HG02884 (cell line): ENCODE measurements at regions not wholly inside any gene's neighbourhood (a gene's known extent, or its start where the extent isn't known, plus 50 kb on each side); places are given as distances from the start of the nearest gene placed in this dataset.

Experiments used
- ATAC-seq: cut with Tn5 transposase; IDR thresholded peaks from one replicate; pipeline ENCODE4 v1.9.1; 2021; ENCODE audit warnings: mild to moderate bottlenecking, moderate library complexity; ENCODE audit not compliant: unreplicated experiment

DNA sequence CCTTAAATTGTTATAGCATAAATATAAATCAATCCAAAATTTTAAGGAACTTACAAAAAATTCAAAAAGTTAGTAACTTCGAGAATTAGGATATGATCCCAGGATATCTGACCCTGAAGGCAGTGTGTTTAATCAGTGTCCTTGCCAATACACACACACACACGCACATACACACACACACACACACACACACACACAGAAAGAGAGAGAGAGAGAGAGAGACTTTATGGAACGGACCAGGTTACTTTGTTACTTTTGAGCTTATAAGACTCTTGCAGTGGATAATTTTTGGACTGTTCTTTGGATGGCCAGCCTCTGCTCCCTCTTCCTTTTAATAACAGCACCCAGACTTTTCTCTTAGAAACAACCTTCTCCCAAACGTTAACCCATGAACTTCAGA lies 322.9 kb downstream of the NFIB start:
- ATAC-seq = no peak

DNA sequence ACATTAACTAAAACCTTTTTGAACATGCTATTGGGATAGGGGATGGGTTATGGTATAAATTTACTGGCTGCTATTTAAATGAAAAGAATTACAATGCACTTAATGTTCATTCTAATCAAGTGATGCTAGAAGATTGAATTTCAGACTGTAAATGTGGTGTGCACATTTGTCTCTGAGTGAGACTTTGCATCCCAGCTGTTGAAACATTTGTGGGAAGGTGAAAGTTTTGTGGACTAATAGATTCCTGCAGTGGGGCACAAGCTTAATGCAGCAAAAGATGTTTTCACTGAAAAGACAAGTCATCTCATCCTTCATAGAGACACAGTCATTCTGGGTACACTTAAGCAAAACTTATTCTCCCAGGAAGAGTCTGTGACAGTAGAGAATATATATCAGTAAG lies 323.6 kb downstream of the NFIB start:
- no peak for ATAC-seq

DNA sequence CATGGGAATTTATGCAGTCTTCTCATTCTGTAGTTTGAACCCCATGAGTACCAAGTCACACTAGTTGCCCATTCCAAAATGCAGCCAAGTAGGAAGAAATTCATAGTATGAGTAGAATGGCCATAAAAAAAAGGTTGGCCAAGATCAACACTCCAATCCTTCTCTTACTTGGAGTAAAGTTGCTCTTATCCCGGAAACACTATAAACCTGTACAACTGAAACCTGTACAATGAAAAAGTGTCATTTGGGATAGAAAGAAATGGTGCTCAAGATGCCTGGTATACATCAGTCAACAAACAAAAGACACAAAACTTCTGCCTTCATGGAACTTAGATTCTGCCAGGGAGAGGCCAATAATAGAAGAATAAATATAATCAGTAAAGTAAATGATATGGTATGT lies 325.0 kb downstream of the NFIB start:
- no peak for ATAC-seq

DNA sequence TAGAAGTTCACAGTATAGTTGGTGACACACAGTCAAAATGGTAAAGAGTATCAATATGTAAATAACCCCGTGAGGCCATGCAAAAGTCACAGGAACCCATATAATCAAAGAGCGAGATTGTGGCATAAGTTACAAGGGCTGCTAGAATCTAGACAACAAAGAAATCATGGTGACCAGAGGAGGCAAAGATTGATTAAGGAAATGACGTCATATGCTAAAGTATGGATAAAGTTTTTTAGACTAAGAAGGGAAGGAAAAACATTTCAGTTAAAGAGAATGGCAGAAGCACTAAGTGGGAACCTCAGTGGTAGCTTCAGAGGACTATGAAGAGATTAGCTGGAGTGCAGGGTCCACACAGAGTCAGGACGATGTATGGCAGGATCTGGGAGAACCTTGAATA lies 330.3 kb downstream of the NFIB start:
- ATAC-seq = no peak

DNA sequence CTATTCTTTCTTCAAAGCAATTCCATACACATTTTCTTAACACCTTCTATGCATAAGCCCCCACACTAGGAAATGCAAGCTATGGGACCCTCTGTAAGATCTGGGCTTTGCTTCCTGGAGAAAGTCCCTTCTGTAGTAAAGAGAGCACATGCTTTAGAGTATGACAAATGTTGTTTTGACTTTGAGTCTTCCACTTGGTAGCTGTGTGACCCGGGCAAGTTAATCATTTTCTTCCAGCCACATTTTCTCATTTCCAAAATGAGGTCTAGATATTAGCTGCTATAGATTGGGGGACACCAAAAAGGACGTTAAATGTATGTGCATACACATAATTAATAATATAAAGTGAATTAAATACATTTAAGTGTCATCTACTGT lies 334.0 kb downstream of the NFIB start:
- no peak for ATAC-seq

DNA sequence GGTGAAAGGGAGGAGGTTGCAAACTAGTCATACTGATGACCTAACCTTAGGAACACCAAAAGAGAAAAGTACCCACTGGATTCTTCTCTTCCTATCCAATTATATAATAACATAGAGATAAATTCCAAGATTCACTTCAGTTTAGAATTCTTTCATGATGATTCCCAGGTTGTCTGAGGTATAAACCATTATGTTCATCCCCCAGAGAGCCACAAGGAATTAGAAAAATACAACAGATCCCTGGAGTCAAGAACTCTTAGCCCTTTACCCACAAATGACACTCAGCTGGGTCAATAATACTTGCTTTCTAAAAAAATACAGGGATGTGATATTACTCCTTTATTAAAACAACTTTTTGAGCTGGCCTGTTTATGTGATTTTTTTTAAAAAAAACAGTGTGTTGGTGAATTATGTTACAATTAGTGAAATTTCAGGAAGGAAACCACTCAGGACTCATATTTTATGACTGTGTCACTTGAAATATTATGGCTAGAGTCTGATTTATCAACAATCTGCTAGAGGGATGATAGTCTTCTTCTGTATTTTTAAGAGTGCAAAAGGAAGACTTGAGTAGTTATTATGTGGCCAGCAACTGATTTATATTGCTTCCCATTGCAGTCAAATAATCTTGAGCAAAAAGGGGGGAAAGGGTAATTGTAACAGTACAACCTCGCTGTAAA lies 338.2 kb downstream of the NFIB start:
- no peak for ATAC-seq

DNA sequence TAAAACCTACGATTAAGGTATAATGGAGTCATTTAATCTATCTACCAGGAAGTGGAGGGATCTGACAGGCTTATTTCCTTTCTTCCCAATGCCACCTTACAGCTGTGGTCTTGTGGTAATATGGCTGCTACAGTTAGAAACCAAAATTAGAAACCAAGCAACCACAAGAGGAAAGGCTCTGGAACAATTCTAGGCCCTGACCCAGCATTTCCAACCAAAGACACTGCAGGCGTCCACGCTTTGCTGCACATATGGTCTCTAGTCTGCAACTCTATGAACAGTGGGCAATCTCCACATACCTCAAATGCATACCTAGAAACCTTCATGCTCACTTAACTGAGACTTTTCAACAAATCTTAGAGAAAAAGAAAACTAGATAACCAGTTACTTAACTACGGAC lies 339.1 kb downstream of the NFIB start:
- peak; percentile 56 for ATAC-seq

DNA sequence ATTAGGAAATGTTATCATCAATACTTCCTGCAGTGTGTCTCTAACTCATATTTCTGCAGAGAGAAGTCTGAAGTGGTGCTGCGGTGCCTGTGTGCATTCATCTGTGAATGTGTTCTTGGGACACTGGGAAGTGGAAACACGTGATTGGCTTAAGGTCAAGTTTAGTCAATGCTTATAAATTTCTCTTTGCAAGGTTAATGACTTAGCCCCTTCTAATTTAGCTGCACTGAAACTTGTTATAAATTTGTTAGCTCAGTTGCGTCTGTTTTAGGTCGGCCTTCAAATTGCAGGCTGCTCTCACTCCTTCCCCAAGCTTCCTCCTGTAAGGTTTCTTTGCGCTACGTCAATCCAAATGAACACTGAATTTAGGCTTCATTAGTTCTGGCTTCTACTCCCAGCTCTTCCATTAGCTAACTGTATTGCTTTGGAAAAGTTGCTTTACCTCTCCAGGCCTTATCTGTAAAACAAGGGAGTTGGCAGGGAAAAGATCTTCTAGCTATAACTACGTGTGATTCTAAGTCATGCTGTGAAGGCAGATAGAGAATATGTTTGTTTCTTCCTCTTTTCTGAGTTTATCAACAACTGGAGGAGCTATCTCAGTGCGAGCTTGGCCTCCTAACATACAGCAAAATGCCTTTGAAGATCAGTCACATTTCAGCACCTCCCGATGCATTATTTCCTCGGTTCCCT lies 341.8 kb downstream of the NFIB start:
- no peak for ATAC-seq

DNA sequence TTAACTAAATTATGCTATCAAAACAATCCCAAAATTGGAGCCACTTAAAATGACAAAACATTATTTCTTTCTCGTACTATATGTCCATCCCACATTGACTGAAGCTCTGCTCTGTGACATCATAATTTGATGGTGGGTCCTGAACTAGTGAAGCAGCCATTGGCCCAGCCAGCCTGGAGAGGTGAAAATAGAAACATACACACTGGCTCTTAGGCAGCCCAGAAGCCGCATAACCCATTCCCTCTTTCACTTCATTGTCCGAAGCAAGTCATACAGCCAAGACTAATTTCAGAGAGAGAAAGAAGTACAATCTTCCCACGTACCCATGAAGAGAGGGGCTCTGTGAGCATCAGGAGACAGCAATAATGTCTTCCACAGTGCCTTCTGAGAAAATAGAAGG lies 342.5 kb downstream of the NFIB start:
- ATAC-seq = no peak

DNA sequence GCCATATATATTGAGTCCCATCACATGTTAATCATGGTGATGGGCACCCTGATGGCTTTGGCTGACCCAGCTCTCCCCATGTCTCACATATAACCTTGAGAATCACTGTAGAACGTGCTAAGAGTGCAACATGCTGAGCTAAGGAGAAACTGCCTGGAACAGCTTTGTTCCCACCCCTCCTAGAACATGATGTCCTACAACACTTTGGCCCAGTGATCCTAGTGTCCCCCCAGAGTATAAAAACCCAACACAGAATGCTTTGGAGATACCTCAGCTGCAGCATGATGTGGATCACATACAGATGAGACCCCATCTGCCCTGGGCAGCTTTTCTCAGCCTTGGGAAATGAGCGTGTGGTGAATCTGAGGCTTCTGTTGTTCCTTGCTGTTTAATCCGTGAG lies 343.5 kb downstream of the NFIB start:
- no peak for ATAC-seq

DNA sequence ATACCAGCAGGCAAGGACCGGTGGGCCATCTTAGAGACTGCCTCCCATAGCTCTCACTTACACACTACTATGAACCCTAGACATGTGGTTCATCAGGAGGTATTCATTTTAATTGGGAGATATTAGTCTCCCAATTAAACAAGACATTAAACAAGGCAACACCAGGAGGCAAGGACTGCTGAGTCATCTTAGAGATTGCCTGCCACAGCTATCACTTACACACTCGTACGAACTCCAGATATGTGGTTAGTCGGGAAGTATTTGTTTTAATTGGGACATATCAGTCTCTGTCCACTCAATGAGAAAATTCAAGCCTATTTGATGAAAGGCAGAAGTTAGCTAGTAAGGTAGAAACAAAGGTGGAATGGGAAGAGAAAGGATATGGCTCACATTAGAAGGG lies 343.9 kb downstream of the NFIB start:
- no peak for ATAC-seq

DNA sequence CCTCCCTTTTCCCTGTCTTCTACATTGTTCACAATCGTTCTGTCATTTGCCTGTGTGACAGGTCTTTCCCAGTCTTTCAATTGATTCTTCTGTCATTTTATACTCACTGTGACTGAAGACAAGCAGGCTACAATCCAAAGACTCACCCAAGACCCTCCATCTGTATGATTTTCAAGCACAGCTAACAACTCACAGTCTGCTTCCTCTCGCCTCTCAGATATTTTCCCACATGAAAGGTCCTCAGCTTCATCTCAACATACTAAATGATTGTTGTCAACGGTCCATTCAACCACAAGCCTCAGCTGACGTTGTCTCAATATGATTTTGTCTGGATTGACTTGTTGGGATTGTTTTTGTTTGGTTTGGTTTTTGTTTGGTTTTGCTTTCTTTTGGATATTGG lies 346.5 kb downstream of the NFIB start:
- no peak for ATAC-seq

DNA sequence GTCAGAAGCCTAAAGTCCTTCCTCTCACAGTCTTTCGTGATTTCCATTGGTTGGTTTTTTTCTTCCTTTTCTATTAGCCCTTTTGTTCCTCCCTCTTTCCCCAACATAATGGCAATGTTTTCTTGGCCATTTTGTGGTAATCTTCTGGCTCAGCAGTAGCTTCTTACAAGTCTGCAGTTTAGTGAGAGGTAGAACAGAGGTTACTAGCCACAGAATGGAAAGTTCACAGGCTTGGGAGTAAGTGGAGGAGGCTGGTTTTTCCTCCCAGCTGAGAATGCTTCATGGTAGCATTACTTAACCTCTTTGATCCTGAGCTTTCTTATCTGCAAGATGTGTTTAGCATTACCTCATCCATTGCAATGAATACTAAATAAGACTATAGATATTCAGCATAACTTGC lies 346.9 kb downstream of the NFIB start:
- ATAC-seq = no peak

DNA sequence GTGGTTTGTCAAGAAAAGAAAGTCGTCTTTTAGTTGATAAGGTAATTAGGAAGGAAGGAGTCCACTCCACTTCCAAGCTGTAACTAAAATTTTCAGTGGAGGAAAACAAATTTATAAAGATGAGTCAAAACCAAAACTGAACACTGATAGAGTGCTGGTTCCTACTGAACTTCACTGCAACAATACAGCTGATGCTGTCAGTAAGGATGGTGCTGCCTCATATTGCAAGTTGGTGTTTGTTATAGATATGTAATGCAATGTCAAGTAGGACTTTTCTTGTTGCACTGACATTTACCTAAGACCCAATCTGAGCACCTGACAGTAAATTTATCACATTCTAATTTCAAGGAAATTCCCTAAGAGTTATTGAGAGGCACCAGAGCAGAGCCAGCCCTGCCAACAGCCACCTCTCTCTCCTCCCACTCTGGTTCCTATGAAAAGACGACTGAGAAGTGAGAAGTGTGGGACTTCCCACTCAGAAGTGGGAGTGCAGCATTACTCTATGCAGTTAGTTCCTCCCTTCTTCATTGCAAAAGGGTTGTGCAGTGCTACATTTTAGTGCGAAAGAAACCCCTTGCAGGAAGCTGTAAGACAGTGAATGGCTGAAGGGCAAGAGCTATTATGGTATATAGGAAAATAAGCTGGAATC lies 350.8 kb downstream of the NFIB start:
- ATAC-seq = peak; percentile 68

DNA sequence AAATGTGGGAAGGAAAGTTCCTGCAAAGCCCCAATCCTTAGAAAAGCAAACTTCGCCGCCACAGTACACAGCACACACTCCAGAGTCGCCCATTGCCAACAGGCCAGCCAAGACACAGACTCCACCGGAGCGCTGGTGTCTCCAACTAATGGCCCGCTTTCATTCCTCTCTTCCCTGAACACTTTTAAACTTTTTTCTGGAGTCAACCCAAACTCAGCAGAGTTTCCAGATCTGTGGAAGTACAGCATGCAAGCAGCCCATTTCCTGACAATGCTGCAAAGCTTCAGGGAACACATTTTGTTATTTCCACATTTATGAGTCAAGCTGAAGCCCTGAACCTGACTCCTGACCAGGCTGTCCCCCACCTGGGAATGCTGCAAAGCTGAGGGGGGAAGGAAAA lies 351.9 kb downstream of the NFIB start:
- no peak for ATAC-seq

DNA sequence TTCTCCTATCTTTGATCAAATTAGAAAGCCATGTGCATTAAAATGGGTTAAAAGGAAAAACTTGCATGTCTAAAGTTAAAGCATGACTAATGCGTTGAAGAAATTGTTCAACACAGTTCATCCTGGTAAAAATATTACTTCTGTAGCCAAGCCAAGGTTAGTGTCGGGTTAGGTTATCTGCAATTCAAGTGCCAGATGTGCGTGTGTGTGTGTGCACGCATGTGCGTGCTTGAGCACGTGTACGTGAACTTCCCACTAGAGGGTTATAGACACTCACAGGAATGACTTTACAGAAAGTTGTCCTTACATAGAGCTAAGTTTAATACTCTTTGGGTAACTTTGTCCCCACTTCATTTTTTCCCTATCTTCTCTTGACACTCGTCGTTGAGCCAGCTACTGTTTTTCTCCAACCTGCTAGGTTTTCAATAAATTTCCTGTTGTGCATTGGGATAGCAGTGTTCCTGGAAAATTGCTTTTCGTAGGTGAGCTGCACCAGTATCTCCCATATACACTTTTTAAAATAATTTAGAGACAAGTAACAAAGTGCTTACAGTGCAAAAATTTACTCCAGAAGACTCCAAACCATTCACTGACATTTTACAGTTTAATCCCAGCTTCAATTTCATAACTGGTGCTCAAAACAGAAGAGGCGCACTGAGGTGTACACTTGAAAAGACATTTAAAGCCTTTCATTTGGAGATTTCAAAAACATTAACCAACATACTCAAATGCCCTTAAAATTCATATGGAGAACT lies 353.8 kb downstream of the NFIB start:
- ATAC-seq = no peak

DNA sequence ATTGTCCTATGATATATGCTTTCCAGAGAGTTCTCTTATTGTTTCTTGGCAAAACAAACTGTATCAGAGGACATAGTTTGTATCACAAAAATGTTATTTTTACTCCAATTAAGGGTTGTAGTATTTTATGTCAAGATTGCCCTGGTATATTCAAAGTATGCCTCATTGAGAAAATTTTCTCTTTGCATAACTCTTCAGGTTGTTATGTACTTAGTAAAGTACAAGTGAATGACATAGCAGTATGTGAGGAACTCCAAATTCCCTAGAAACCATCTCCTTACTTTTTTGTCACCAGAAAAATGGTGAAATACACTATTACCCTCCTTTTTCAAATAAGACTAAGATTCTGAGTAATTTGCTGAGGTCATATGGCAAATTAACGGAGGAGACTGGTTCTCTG lies 355.3 kb downstream of the NFIB start:
- ATAC-seq = no peak

DNA sequence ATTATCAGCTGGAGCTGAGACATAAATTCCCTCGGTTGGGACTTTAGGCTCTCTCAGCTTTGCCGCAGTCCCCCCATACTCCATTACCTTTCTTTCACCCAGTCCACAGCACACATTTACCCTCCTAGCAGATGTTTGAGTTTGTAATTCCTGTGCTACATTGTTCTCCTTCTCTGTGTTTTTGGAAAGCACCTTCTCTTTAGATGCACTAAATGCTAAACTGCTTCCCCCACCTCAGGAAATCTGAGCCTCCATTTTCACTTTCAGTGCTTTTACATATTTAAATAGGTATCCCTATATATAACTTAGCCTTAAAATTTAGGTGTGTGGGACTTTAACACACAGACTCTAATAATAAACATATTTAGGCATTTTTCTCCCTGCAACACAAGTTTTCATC lies 356.9 kb downstream of the NFIB start:
- no peak for ATAC-seq

DNA sequence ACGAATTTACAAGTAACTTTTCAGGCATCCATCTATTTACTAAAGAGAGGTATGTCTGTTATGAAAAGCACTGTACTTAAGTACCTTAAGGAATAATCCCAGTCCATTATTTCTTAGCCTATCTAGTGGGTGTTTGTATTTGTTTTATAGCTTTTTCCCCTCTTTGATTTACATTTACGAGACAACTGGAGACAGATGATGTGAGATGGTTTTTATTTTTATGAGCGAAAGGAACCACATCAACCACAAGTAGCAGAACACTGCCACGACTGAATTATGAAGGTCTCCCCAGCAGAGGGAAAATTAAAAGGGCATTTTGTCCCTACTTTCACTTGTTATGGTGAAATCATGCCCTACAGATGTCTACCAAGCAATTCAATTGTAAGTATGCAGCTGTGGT lies 357.8 kb downstream of the NFIB start:
- no peak for ATAC-seq

DNA sequence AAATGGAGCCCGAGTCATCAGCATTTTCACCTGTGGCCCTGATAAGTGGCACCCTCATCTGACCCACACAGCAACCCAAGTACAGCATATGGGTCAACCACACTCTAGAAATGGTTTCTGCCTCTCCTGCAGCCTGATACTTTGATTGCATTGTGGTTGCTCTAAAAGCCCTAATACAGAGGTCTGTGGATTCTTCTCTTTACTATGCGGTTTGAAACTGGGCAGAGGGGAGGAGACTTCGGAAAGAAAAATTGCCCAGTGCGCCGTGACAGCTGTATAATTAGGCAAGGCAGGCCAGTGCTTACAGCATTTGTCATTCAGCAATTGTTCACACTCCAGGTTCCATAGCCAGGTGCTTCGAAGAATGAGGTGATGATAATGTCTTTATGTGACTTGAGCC lies 361.0 kb downstream of the NFIB start:
- no peak for ATAC-seq

DNA sequence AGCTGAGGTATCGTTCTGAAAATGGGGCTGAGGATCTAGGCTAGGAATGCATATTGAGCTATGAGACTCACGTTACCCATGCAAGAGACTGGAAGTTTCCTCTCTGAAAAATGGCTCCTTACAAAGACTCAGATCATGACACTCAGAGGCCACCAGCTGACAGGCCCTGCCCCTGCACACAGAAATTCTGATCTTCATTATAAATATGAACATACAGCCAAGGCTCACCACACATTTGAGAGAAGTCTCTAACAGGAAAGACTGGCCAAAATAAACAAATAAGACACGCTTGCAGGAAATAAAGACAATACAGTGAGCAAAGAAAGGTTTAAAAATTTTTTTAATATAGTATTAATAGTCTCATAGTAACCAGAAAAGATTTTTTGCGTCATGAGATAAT lies 365.9 kb downstream of the NFIB start:
- no peak for ATAC-seq

DNA sequence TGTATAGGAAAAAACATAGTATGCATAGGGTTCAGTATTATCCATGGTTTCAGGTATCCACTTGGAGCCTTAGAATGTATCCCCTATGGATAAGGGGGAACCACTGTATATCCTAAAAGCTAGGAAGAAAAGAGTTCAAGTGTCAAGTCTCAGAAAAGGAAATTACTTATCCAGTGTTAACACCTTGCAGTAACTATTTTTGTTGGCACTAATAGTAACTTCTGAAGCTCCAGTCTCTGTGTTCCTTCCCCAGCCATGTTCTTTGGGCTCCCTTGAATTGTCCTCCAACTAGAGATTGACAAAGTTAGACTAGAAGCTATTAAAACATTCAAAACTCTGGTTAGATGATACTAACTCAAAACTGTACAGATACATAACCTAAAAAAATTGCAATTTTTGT lies 370.8 kb downstream of the NFIB start:
- ATAC-seq = no peak
